ENCODE measurements at regions not wholly inside any gene's neighbourhood (a gene's known extent, or its start where the extent isn't known, plus 50 kb on each side); places are given as distances from the start of the nearest gene placed in this dataset.

DNA sequence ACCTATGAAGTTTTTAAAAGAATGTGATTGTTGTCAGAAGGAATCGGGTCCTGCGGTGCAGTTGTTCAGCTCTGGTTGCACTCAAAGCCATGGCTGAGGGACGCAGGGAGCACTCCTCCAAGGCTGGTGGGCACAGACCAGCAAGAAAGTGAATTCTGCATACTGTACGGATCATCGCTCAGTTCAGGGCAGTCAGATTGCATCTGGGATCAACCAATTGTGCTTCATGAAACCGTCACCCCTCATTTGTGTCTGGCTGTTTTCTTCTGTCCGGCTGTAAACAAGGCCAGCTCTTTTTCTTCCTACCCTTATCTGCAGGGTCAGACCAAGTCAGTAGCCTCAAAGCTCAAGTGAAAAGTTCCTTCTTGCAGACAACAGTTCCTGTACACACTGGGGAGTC lies 478.3 kb downstream of the TFAP2A start:
- no peak overlapping the region for H2AFZ ChIP-seq (replicated peaks; ENCODE audit: low read length, poor library complexity)
- H4K5ac ChIP-seq (ENCODE audit: low read depth, low read length), result no peak overlapping the region
- CTCF ChIA-PET, result no interaction called here
- H2AK9ac ChIP-seq (replicated peaks; ENCODE audit: low read depth, low read length, poor library complexity), result no peak overlapping the region
- H3K36me3 ChIP-seq (ENCODE audit: control insufficient read depth, insufficient read depth, low read length), result no peaks in the 10 kb centered on the region
- in situ Hi-C loops (cut with MboI; ENCODE audit: low sequenced_read_pairs), result no loop called here
- POLR2A ChIA-PET (ENCODE audit: unreplicated experiment), result no interaction called here
- H3K4me2 ChIP-seq (ENCODE audit: low read depth, low read length), result no peak overlapping the region
- no TSS peak for BruUV-seq (replicated peaks)
- H3K9me3 ChIP-seq (ENCODE audit: control insufficient read depth, insufficient read depth, low read length), result peaks cover 6% of the 10 kb centered on the region
- dilution Hi-C loops (cut with HindIII; ENCODE audit: low sequenced_read_pairs, unreplicated experiment), result no loop called here
- no peak overlapping the region for H3K9ac ChIP-seq (ENCODE audit: low read depth, low read length)
- H3K27ac ChIP-seq (ENCODE audit: insufficient read depth, low read length), result no peak overlapping the region
- H3K9me1 ChIP-seq (ENCODE audit: insufficient read depth, low read length), result no peaks in the 10 kb centered on the region
- H3K18ac ChIP-seq (ENCODE audit: low read depth, low read length), result no peak overlapping the region
- no peaks in the 10 kb centered on the region for H4K20me1 ChIP-seq (ENCODE audit: insufficient read depth, low read length)
- DNase-seq, result no peak
- no peak overlapping the region for H2BK15ac ChIP-seq (ENCODE audit: low read depth, low read length)
- no peak overlapping the region for H3K56ac ChIP-seq (ENCODE audit: extremely low read depth, insufficient read depth, low read length)
- intact Hi-C loops (cut with micrococcal nuclease), result no loop called here
- no peak overlapping the region for H4K91ac ChIP-seq (ENCODE audit: insufficient read depth, low read depth, low read length)
- H2BK20ac ChIP-seq (ENCODE audit: low read depth, low read length), result no peak overlapping the region
- H3K14ac ChIP-seq (replicated peaks; ENCODE audit: low read depth, low read length), result no peak overlapping the region
- ATAC-seq (ENCODE audit: low read depth), result no peak
- no peak for TF ChIP-seq RCOR1 (IDR thresholded peaks at IDR 0.05; ENCODE audit: insufficient replicate concordance, low read length)
- TF ChIP-seq CEBPB (IDR thresholded peaks at IDR 0.05; ENCODE audit: low read depth, low read length), result no peak
- TF ChIP-seq NFE2L2 (IDR thresholded peaks at IDR 0.05; ENCODE audit: low read depth, low read length), result no peak
- no peak for TF ChIP-seq MXI1 (IDR thresholded peaks at IDR 0.05; ENCODE audit: borderline replicate concordance, low read depth, low read length)
- no peak for TF ChIP-seq POLR2A (IDR thresholded peaks at IDR 0.05; ENCODE audit: low read depth, low read length)
- TF ChIP-seq ELK1 (IDR thresholded peaks at IDR 0.05; ENCODE audit: borderline replicate concordance, low read depth, low read length), result no peak
- TF ChIP-seq RAD21 (IDR thresholded peaks at IDR 0.05; ENCODE audit: low read length), result no peak
- no peak for TF ChIP-seq CHD1 (IDR thresholded peaks at IDR 0.05; ENCODE audit: low read depth, low read length)
- TF ChIP-seq, protein P1, sequence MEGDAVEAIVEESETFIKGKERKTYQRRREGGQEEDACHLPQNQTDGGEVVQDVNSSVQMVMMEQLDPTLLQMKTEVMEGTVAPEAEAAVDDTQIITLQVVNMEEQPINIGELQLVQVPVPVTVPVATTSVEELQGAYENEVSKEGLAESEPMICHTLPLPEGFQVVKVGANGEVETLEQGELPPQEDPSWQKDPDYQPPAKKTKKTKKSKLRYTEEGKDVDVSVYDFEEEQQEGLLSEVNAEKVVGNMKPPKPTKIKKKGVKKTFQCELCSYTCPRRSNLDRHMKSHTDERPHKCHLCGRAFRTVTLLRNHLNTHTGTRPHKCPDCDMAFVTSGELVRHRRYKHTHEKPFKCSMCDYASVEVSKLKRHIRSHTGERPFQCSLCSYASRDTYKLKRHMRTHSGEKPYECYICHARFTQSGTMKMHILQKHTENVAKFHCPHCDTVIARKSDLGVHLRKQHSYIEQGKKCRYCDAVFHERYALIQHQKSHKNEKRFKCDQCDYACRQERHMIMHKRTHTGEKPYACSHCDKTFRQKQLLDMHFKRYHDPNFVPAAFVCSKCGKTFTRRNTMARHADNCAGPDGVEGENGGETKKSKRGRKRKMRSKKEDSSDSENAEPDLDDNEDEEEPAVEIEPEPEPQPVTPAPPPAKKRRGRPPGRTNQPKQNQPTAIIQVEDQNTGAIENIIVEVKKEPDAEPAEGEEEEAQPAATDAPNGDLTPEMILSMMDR (conservative IDR thresholded peaks at IDR 0.05; ENCODE audit: low read depth, low read length), result no peak
- no peak for TF ChIP-seq BHLHE40 (IDR thresholded peaks at IDR 0.05; ENCODE audit: low read depth, low read length)
- TF ChIP-seq, protein P2, sequence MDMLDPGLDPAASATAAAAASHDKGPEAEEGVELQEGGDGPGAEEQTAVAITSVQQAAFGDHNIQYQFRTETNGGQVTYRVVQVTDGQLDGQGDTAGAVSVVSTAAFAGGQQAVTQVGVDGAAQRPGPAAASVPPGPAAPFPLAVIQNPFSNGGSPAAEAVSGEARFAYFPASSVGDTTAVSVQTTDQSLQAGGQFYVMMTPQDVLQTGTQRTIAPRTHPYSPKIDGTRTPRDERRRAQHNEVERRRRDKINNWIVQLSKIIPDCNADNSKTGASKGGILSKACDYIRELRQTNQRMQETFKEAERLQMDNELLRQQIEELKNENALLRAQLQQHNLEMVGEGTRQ (IDR thresholded peaks at IDR 0.05; ENCODE audit: low read depth, low read length), result no peak
- TF ChIP-seq MAFK (IDR thresholded peaks at IDR 0.05; ENCODE audit: low read depth, low read length), result no peak
- no peak for TF ChIP-seq RFX5 (IDR thresholded peaks at IDR 0.05; ENCODE audit: low read depth, low read length)
- TF ChIP-seq FOS (IDR thresholded peaks at IDR 0.05; ENCODE audit: low read depth, low read length), result no peak
- no peak for TF ChIP-seq MAZ (IDR thresholded peaks at IDR 0.05; ENCODE audit: borderline replicate concordance, low read depth, low read length)
- no peak for TF ChIP-seq SMC3 (IDR thresholded peaks at IDR 0.05; ENCODE audit: low read depth, low read length)
- H3K4me3 ChIP-seq (ENCODE audit: insufficient read depth, low read depth, low read length), result no peak overlapping the region
- H3K23ac ChIP-seq (ENCODE audit: low read depth, low read length), result no peak overlapping the region
- no peak overlapping the region for H2AK5ac ChIP-seq (ENCODE audit: low read depth, low read length)
- H2BK120ac ChIP-seq (ENCODE audit: low read depth, low read length), result no peak overlapping the region
- H3K4me1 ChIP-seq (ENCODE audit: control insufficient read depth, insufficient read depth, low read length), result no peaks in the 10 kb centered on the region
- H2BK5ac ChIP-seq (ENCODE audit: low read depth, low read length, poor library complexity, severe bottlenecking), result no peak overlapping the region
- H3K79me1 ChIP-seq (ENCODE audit: low read depth in 1 of 2, low read length in 2 of 2), result no peaks in the 10 kb centered on the region
- no peak overlapping the region for H3K4ac ChIP-seq (ENCODE audit: low read depth, low read length)
- 31% methylated on average over 4 of the region's 7 CpGs; no CpG with 5 or more reads in 1 of the 2 experiments for WGBS, 2 experiments (ENCODE audit: extremely low coverage in 2 of 2, insufficient read length in 1 of 2)
- H4K8ac ChIP-seq (ENCODE audit: low read depth in 2 of 2, low read length in 2 of 2), result no peak overlapping the region
- H3K27me3 ChIP-seq (ENCODE audit: control insufficient read depth, insufficient read depth, low read length), result no peaks in the 10 kb centered on the region
